HG03342 (cell line): ENCODE measurements at regions not wholly inside any gene's neighbourhood (a gene's known extent, or its start where the extent isn't known, plus 50 kb on each side); places are given as distances from the start of the nearest gene placed in this dataset.
"Not testable (repeated sequence)": the region's sequence is repeated elsewhere in the genome, so short reads cannot be mapped to it uniquely, and the experiment has no call there.

Source experiments
- ATAC-seq: cut with Tn5 transposase; IDR thresholded peaks from one replicate; pipeline ENCODE4 v1.9.1; 2021; ENCODE audit warnings: mild to moderate bottlenecking, moderate library complexity; ENCODE audit not compliant: unreplicated experiment

DNA sequence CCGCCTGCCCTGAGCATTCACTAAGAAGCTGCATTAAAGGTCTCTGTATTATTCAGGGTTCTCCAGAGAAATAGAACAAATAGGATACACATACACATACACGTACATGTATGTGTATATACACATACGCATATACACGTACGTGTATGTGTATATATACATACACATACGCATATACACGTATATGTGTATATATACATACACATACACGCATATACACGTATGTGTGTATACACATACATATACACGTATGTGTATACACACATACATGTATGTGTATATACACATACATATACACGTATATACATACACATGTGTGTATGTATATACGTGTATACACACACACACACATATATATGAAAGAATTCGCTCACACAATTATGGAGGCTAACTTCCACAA lies 108.9 kb upstream of the BARHL2 start:
- no peak for ATAC-seq

DNA sequence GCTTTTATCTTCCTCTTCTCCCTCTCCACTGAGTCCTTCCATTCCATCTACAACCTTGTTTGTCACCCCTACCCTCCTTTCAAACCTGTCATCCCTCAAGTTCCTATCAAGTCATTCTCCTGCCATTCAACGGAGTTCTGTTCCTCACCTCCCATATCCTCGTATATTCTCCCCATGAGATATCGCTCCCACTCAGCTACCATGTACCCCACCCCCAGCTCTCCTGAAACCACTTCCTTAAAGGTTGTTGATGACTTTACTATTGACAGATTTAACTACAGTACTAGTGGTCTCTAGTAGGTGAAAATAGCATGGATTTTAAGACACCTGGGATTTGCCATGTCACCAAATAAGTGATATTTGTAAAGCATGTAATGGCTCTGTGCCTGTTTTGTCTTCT lies 107.4 kb upstream of the BARHL2 start:
- ATAC-seq, result no peak

GRCh38 chr1:90823686-90824085 lies 106.6 kb upstream of the BARHL2 start:
- no peak for ATAC-seq

DNA sequence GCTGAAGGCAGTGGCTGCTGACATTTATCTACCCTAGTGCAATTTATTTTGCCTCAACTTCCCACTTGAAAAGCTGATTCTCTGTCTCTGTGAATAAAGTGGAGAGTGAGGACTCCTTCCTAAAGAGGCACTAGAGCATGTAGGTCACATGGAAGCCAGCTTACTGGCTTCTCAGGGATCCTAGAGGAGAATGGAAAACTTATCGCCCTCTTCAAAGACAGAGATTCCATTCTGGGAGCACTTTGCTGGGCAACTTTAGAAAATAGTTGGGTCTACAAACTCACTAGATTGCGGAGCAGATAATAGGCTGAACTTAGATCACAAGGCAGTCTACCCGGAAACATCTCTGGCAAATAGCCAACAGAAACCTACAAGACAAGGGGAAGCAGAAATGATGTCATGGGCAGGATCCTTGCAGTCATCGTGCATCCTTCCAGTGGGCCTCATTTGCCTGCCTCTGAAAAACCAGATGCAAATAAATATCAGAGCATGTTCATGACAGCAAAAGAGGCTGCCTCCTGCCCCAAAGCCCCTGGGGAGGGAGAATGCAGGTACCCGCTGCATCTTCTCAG lies 104.8 kb upstream of the BARHL2 start:
- ATAC-seq, result no peak

DNA sequence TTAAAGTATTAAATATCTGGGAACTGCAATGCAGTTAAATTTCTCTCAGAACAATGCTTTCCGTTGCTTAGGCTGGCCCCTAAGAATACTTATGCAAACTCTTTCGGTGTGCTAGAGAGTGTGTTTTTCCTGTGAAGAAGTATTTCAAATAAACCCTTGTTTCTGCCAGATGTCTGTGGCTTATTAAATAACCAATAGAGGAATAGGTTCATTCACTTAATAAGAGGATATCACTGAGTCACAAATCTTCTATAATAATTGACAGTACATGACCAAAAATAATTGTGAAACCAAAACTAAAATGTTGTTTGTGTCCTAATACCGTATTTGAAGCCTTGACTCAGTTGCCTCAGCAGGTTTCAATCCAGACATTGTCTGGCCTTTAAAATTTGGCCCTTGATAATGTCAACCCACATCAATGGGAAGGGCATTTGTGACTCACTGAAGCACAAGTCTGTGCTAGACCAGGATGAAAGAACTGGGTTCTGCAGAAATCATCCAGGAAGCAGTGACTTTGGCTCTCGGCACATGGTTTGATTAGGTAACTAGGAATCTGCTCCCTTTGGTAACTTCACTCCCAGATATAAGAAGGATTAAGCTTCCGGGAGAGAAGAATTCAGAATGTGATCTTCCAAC lies 104.2 kb upstream of the BARHL2 start:
- no peak for ATAC-seq

DNA sequence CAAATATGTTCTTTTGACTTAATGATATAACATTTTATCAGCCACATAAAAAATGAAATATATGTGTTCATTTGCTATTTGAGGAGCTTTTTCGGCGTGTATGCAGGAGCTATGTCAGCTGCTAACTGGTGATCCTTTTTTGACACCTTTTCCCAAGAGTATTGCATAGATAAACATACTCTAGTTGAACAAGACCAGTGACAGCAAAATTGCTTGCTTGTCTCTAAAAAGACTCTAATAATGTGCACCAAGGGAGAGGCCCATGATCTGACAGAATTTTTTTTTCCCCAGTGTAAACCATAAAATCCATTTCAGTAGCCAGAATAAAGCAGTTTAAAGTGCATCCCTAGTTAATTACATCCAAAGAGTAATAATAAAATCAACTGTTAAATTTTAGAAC lies 103.6 kb upstream of the BARHL2 start:
- ATAC-seq, result no peak

DNA sequence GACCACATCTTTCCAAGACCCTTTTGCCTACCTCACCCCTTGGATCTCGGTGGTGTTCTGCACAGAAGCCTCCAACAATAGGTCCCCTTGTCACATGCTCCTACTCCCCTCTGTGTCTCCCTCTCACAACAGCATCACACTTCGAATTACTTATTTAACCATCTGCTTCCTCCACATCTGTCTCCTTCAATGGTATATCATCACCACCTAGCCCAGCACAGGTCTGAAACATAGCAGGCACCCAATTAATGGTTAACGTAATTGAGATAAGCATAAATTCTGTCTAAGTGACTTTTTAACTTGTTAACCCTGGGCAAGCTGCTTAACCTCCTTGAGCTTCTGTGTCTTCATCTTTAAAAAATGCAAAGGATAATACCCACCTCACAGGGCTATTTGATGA lies 100.3 kb upstream of the BARHL2 start:
- no peak for ATAC-seq

- ATAC-seq, result not testable (repeated sequence)
Observed at GRCh38 chr1:90812237-90812636, 95.1 kb upstream of the BARHL2 start.

- not testable (repeated sequence) for ATAC-seq
Observed at GRCh38 chr1:90811444-90811950, 94.4 kb upstream of the BARHL2 start.

- no peak for ATAC-seq
Observed at GRCh38 chr1:90810681-90811080, 93.6 kb upstream of the BARHL2 start.

DNA sequence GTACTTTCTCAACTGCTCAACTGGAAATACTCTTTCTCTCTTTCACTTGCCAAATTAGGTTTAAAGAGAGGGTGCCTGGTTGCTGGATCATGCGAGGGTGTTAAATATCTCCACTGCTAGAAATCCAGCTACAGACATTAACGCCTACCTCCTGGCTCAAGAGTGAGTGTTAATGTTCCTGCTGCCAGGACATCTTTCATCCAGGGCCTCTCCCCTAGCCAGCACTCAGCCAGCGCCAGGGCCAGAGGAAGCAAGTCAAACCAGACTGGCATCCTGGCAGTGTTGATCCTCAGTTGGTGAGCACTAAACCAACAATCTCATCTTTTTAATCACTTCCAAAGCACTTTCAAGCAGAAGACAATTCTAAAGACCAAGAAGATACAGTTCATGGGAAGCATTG lies 92.9 kb upstream of the BARHL2 start:
- ATAC-seq, result no peak

DNA sequence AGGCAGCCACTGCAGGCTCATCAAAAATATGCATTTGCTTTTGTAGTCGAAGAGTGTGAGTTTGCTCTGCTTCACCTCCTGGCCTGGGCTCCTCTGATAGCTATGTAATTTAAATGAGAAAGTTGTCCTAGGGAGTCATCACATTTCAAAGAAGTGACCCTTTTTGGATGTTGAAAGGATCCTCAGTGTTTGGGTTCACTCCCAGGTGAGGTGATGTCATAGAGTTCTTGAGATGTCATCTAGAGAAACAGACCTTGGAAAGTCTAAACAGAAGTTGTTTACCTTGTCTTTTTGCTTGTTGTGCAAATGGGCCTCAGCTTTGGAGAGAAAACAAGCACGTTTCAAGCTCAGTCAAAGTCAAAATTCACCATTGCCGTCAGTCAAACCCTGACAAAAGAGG lies 92.0 kb upstream of the BARHL2 start:
- ATAC-seq, result no peak

GRCh38 chr1:90807329-90807728 lies 90.2 kb upstream of the BARHL2 start:
- no peak for ATAC-seq

DNA sequence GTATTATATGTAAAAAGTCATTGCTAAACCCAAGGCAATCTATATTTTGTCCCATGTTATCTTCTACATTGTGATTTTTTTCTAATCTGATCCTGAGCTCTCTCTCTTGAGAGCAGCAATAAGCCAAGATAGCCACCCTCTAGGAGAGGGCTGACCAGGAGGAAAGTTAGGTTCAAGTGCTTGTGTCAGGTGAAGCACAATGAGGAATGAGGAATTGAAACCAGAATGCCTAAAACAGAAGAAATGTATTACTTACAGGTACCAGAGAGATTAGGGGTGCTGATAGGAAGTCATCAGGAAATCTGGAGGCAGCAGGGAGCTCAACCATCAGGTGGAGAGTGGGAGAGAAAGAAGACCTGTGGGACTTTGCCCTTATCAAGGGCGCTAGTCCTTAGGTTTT lies 85.5 kb upstream of the BARHL2 start:
- no peak for ATAC-seq

DNA sequence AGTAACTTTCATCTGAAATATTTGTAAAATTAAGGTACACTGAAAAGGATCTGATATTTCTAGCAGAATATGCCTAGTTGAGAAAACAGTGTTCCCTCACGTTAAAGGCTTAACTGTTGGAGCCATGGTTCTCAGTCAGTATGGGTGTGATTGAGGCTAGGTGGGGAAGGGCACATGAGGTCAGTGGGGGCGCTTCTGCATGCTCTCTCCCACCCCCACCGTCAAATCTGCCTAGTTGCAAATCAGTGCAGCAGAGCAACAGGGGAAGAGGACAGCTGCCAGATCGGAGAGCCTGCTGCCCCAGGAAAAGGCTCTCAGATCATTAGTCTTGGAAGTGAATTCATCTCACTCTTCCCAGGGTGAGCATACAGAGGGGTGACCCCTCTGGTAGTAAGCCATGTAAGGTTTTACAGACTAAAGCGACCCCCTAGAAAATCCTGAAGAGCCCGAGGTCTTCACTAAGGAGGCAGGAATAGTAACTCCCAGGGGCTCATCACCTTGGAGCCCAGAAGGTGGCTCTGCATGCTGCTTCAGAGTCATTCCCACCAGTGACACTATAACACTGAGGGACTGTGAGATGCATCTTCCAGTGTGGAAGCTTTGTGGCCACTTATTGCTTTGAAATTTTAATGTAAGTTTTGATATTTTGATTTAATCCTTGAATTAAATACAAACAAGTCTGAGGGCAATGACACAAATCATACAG lies 83.1 kb upstream of the BARHL2 start:
- no peak for ATAC-seq

- ATAC-seq, result no peak
Observed at GRCh38 chr1:90799326-90799725, 82.2 kb upstream of the BARHL2 start.

GRCh38 chr1:90798883-90799282 lies 81.8 kb upstream of the BARHL2 start:
- no peak for ATAC-seq

DNA sequence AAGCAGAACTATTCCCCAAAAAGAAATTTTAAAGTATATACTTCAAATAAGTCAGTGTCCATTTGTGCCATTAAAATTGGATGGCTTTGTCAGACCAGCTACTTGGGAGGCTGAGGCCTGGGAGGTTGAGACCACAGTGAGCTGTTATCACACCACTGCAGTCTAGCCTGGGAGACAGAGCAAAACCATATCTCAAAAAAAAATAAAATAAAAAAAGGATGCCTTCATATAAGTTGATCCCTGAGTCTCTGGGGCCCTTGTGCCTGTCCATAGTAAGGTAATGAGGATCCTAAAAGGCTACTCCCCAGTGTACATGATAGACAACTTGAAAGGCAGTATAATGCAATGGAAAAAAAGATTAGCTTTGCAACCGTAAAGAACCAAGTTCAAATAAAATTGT lies 81.2 kb upstream of the BARHL2 start:
- no peak for ATAC-seq

DNA sequence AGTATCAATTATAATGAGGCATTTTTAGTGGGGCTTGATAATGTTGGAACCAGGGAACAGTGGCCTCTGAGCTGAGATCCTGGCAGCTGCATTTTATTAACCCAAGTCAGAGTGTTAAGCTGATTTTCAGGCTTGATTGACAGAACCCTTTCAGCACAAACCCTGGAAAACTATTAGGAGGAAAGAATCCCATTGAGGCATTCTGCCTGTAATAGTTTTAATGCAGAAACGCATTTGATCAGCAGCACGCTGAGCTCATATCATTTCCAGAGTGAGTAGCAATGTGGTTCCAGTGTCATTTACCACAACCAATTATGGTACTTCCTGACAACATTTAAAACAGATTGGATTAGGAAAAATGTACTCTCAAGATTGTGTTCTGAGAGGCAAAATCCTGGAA lies 78.3 kb upstream of the BARHL2 start:
- no peak for ATAC-seq

- no peak for ATAC-seq
Observed at GRCh38 chr1:90786709-90787108, 69.6 kb upstream of the BARHL2 start.

DNA sequence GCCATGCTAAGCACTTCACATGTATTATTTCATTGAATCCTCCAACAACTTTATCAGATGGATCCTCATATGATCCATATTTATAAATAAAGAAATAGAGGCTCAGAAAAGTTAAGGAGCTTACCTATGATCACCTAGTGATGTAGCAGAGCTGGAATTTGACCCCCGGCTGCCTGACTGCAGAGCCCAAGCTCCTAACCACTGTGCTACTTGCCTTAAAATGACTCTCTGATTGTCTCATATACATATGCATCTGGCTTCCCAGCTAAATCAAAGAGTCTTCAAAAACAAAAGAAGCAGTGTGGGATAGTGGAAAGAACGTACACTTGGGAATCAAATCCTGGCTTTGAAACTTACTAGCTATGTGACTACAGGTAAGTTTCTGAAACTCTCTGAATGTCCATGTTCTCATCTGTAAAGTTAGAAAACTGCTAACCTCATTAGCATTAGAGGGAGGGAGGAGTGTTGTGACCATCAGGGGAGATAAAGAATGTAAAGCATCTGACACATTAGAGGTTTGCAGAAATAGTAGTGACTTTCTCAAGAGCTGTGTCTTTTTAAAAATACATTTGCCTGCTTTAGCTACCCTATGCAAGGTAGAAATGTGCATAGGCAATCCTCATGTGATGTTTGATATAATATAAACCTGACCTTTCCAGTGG lies 67.2 kb upstream of the BARHL2 start:
- no peak for ATAC-seq

DNA sequence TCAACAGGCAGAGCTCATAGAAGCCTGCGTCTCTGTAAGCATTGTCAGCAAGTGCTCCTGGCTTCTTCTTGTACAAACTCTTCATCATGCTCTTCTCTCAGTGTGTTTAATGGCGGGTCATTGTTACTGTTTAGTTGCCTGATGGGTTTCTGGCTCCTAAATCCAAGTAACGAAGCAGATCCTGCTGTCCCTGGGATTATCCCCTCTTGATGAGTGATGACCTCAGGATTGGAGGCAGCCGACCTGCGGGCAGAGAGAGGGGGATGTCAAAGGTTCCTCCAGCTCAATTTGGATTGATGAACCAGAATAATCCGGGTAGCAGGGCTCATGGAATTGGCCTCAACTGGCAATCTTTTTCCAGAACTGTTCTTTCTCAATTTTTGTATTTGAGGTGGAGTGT lies 66.1 kb upstream of the BARHL2 start:
- no peak for ATAC-seq
